ENCODE measurements at regions not wholly inside any gene's neighbourhood (a gene's known extent, or its start where the extent isn't known, plus 50 kb on each side); places are given as distances from the start of the nearest gene placed in this dataset.
"Not testable (repeated sequence)": the region's sequence is repeated elsewhere in the genome, so short reads cannot be mapped to it uniquely, and the experiment has no call there.

DNA sequence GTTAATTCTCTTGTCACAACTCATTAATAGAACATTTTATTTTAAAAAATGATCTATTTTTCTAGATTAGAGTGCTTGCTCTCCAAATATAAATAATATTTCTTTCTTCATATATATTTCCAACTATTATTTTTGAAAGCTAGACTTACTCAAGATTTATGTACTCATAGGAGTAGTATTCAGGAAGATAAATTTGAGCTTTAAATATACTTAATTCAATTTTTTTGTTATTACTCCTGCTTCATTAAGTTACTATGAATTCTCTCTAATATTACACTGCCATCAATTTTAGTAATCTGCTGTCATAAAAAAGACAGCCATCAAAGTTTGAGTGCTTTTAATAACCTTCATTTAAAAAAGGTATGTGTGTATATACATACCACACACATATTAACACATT lies 161.9 kb upstream of the PCDH9 start:
- TF ChIP-seq POLR2AphosphoS5 (IDR thresholded peaks at IDR 0.05; ENCODE audit: low read depth), result no peak
- TF ChIP-seq, protein P1, sequence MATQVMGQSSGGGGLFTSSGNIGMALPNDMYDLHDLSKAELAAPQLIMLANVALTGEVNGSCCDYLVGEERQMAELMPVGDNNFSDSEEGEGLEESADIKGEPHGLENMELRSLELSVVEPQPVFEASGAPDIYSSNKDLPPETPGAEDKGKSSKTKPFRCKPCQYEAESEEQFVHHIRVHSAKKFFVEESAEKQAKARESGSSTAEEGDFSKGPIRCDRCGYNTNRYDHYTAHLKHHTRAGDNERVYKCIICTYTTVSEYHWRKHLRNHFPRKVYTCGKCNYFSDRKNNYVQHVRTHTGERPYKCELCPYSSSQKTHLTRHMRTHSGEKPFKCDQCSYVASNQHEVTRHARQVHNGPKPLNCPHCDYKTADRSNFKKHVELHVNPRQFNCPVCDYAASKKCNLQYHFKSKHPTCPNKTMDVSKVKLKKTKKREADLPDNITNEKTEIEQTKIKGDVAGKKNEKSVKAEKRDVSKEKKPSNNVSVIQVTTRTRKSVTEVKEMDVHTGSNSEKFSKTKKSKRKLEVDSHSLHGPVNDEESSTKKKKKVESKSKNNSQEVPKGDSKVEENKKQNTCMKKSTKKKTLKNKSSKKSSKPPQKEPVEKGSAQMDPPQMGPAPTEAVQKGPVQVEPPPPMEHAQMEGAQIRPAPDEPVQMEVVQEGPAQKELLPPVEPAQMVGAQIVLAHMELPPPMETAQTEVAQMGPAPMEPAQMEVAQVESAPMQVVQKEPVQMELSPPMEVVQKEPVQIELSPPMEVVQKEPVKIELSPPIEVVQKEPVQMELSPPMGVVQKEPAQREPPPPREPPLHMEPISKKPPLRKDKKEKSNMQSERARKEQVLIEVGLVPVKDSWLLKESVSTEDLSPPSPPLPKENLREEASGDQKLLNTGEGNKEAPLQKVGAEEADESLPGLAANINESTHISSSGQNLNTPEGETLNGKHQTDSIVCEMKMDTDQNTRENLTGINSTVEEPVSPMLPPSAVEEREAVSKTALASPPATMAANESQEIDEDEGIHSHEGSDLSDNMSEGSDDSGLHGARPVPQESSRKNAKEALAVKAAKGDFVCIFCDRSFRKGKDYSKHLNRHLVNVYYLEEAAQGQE (IDR thresholded peaks at IDR 0.05; ENCODE audit: insufficient replicate concordance, low read depth), result no peak
- TF ChIP-seq SPI1 (IDR thresholded peaks at IDR 0.05; ENCODE audit: borderline replicate concordance, low read depth), result no peak
- TF ChIP-seq, protein P2, sequence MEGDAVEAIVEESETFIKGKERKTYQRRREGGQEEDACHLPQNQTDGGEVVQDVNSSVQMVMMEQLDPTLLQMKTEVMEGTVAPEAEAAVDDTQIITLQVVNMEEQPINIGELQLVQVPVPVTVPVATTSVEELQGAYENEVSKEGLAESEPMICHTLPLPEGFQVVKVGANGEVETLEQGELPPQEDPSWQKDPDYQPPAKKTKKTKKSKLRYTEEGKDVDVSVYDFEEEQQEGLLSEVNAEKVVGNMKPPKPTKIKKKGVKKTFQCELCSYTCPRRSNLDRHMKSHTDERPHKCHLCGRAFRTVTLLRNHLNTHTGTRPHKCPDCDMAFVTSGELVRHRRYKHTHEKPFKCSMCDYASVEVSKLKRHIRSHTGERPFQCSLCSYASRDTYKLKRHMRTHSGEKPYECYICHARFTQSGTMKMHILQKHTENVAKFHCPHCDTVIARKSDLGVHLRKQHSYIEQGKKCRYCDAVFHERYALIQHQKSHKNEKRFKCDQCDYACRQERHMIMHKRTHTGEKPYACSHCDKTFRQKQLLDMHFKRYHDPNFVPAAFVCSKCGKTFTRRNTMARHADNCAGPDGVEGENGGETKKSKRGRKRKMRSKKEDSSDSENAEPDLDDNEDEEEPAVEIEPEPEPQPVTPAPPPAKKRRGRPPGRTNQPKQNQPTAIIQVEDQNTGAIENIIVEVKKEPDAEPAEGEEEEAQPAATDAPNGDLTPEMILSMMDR (IDR thresholded peaks at IDR 0.05; ENCODE audit: insufficient read depth, low read length), result no peak
- no peak for TF ChIP-seq GABPA (IDR thresholded peaks at IDR 0.05; ENCODE audit: low read depth)
- H3K4me3 ChIP-seq (replicated peaks; ENCODE audit: insufficient read depth, low read length), result no peak overlapping the region
- no peak for DNase-seq (ENCODE audit: low read depth in 1 of 2, low spot score in 1 of 2)
- no peak overlapping the region for H3K27ac ChIP-seq (replicated peaks)
- H3K27me3 ChIP-seq (ENCODE audit: insufficient read depth, poor library complexity, severe bottlenecking), result no peaks in the 10 kb centered on the region

DNA sequence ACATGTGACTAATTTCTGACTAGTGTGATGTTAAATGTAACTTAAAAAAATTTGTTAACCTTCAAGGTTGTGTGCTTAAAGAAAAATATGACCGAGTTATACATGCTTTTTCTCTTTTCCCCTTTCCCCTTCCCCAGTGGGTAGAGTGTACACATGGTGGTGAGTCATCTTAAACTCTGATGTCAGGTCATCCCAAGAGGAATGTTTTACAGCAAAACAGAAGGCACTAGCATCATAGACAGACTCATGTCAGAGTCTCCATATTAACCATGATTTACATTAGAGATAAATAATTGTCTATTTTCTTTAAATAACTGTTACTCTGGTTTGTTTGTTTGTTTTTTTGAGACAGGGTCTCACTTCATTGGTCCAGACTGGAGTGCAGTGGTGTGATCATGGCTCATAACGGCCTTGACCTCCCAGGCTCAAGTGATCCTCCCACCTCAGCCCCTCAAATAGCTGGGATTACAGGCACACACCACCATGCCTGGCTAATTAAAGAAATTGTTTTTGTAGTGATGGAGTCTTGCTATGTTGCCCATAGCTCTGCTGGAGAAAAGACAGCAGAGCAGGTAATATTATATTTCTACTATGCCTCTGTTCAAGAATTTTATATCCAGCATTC lies 160.4 kb upstream of the PCDH9 start:
- H3K27me3 ChIP-seq (ENCODE audit: insufficient read depth, poor library complexity, severe bottlenecking), result no peaks in the 10 kb centered on the region
- no peak for DNase-seq (ENCODE audit: low read depth in 1 of 2, low spot score in 1 of 2)
- H3K27ac ChIP-seq (replicated peaks), result no peak overlapping the region
- no peak overlapping the region for H3K4me3 ChIP-seq (replicated peaks; ENCODE audit: insufficient read depth, low read length)
- no peak for TF ChIP-seq SPI1 (IDR thresholded peaks at IDR 0.05; ENCODE audit: borderline replicate concordance, low read depth)
- no peak for TF ChIP-seq GABPA (IDR thresholded peaks at IDR 0.05; ENCODE audit: low read depth)
- TF ChIP-seq, protein P1 (IDR thresholded peaks at IDR 0.05; ENCODE audit: insufficient replicate concordance, low read depth), result no peak
- no peak for TF ChIP-seq POLR2AphosphoS5 (IDR thresholded peaks at IDR 0.05; ENCODE audit: low read depth)
- TF ChIP-seq, protein P2 (IDR thresholded peaks at IDR 0.05; ENCODE audit: insufficient read depth, low read length), result no peak

DNA sequence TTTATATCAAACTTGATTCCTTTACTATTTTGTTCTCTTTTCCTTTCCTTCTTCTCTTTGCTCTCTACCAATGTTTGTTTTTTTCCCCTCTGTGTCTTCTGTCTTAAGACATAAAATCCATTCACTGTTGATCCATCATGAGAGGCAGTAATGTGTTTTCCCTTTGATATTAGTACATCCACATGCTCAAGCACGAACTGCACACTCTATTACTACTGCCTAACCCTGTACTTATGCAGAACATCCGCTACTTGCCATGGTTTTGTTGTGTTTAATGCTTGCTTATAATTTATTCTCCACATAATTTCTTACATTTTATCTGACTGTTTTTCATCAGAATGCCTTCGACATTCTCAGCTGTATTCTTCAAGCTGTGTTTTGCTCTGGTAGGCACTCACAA lies 159.0 kb upstream of the PCDH9 start:
- no peak for TF ChIP-seq POLR2AphosphoS5 (IDR thresholded peaks at IDR 0.05; ENCODE audit: low read depth)
- no peak for TF ChIP-seq GABPA (IDR thresholded peaks at IDR 0.05; ENCODE audit: low read depth)
- TF ChIP-seq SPI1 (IDR thresholded peaks at IDR 0.05; ENCODE audit: borderline replicate concordance, low read depth), result no peak
- TF ChIP-seq, protein P1 (IDR thresholded peaks at IDR 0.05; ENCODE audit: insufficient replicate concordance, low read depth), result no peak
- TF ChIP-seq, protein P2 (IDR thresholded peaks at IDR 0.05; ENCODE audit: insufficient read depth, low read length), result no peak
- DNase-seq (ENCODE audit: low read depth in 1 of 2, low spot score in 1 of 2), result no peak
- Histone ChIP-seq H3K27ac (replicated peaks) (no peak overlapping the region), H3K27me3 (ENCODE audit: insufficient read depth, poor library complexity, severe bottlenecking) (no peaks in the 10 kb centered on the region), H3K4me3 (replicated peaks; ENCODE audit: insufficient read depth, low read length) (no peak overlapping the region)

DNA sequence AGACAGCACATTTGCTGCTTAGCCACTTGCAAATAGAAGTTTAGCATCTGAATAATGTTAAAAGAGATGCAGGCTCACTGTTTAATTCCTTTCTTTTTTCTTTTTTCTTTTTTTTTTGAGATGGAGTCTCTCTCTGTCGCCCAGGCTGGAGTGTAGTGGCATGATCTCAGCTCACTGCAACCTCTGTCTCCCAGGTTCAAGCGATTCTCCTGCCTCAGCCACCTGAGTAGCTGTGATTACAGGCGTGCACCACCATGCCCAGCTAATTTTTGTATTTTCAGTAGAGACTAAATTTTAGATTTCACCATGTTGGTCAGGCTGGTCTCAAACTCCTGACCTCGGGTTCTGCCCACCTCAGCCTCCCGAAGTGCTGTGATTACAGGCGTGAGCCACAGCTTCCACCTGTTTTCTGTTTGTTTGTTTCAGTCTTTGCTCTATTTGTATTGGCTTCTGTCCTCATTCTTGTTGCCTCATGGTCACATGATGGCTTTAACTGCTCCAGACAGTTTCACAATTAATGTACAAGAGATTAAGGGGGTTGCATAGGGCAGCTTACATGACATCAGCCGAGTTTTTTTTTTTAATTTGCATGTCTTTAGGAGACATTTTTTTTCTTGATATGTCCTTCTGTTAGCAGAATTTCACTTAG lies 153.1 kb upstream of the PCDH9 start:
- not testable (repeated sequence) for H3K27me3 ChIP-seq (ENCODE audit: insufficient read depth, poor library complexity, severe bottlenecking); DNase-seq (ENCODE audit: low read depth in 1 of 2, low spot score in 1 of 2); H3K27ac ChIP-seq (replicated peaks); H3K4me3 ChIP-seq (replicated peaks; ENCODE audit: insufficient read depth, low read length)

Data from HL-60 (cell line).